Endothelial cell of umbilical vein (primary cell): ENCODE measurements at regions not wholly inside any gene's neighbourhood (a gene's known extent, or its start where the extent isn't known, plus 50 kb on each side); places are given as distances from the start of the nearest gene placed in this dataset.

Experiments used
- BruUV-seq: library from RNA; stranded (reverse); fragments of 400-500 nt; replicated peaks from 2 replicates; lab custom pipeline; 2021; lab: Mats Ljungman, UMichigan
- CTCF ChIA-PET: fragments of 300-600, 350-600 bp; sonication (Branson Sonifier 250); formaldehyde crosslinking; loops from one replicate; lab custom pipeline; 2021; ENCODE audit warnings: antibody characterized with exemption, inconsistent platforms; lab: Charles Lee
- POLR2A ChIA-PET: fragments of 300-600, 350-600 bp; sonication (Branson Sonifier 250); formaldehyde crosslinking; loops from one replicate; lab custom pipeline; 2021; ENCODE audit warnings: antibody characterized with exemption, inconsistent platforms; lab: Charles Lee
- DNase-seq: peaks from one replicate; pipeline ENCODE4 v3.0.0-alpha.2; 2011; ENCODE audit warnings: low read depth, low spot score
- FAIRE-seq: peaks from 2 replicates; lab custom pipeline; 2011; peaks lifted over from hg19 to GRCh38; lab: Jason Lieb, UNC
- H2AFZ ChIP-seq: 2 replicates; pipeline ENCODE4 v1.6.0; 2012; ENCODE audit warnings: low read depth, low read length, control low read depth, inconsistent platforms
- H3K27ac ChIP-seq: 2 replicates; pipeline ENCODE4 v1.5.1; 2011; ENCODE audit warnings: low read depth, mild to moderate bottlenecking, control low read depth, low read length, moderate library complexity; ENCODE audit not compliant: insufficient read depth
- H3K27me3 ChIP-seq, 2 experiments: 2 replicates each; pipeline versions ENCODE4 v1.6.0 to v1.6.1; 2011; ENCODE audit warnings: low read length in 2 of 2, mixed read lengths in 1 of 2; ENCODE audit not compliant: control insufficient read depth in 2 of 2, insufficient read depth in 2 of 2
- H3K36me3 ChIP-seq, 2 experiments: 2 replicates in 1 of 2; 3 replicates in 1 of 2; pipeline ENCODE4 v1.5.1; 2011; ENCODE audit warnings: low read length in 2 of 2, mild to moderate bottlenecking in 1 of 2, moderate library complexity in 1 of 2; ENCODE audit not compliant: control insufficient read depth in 2 of 2, insufficient read depth in 2 of 2; ENCODE audit errors: extremely low read depth in 1 of 2
- H3K4me1 ChIP-seq: 3 replicates; pipeline ENCODE4 v1.5.1; 2011; ENCODE audit warnings: mild to moderate bottlenecking, low read length; ENCODE audit not compliant: control insufficient read depth, insufficient read depth; ENCODE audit errors: extremely low read depth
- H3K4me2 ChIP-seq: 2 replicates; pipeline ENCODE4 v1.6.1; 2011; ENCODE audit warnings: low read length, control low read depth, mixed read lengths; ENCODE audit not compliant: insufficient read depth
- H3K4me3 ChIP-seq, 3 experiments: fragments of 200-600 bp in 1 of 3; sonication (generic), shearing (Covaris generic) in 1 of 3; replicated peaks in 1 of 3; 2 replicates each; pipeline ENCODE4 v1.5.1; 2011 to 2016; ENCODE audit warnings: control low read depth in 3 of 3, low read length in 3 of 3, mild to moderate bottlenecking in 2 of 3, inconsistent platforms in 1 of 3, low read depth in 1 of 3, moderate library complexity in 1 of 3; ENCODE audit not compliant: insufficient read depth in 1 of 3
- H3K79me2 ChIP-seq: 2 replicates; pipeline ENCODE4 v1.6.0; 2012; ENCODE audit warnings: low read length, inconsistent platforms; ENCODE audit not compliant: control insufficient read depth, insufficient read depth
- H3K9ac ChIP-seq: replicated peaks from 2 replicates; pipeline ENCODE3; 2011; ENCODE audit warnings: low read length, control low read depth; ENCODE audit not compliant: insufficient read depth; ENCODE audit errors: extremely low read depth
- H3K9me1 ChIP-seq: replicated peaks from 3 replicates; pipeline ENCODE4 v1.6.0; 2011; ENCODE audit warnings: mild to moderate bottlenecking, low read length; ENCODE audit not compliant: control insufficient read depth, insufficient read depth; ENCODE audit errors: extremely low read depth
- H3K9me3 ChIP-seq: replicated peaks from 2 replicates; pipeline ENCODE4 v1.5.1; 2012; ENCODE audit warnings: low read length, inconsistent platforms; ENCODE audit not compliant: control insufficient read depth, insufficient read depth
- H4K20me1 ChIP-seq: replicated peaks from 2 replicates; pipeline ENCODE3; 2011; ENCODE audit warnings: mild to moderate bottlenecking, low read length; ENCODE audit not compliant: control insufficient read depth, insufficient read depth; ENCODE audit errors: extremely low read depth
- CTCF ChIP-seq, 2 donors: IDR thresholded peaks; 1 replicate in 1 of 2; 2 replicates in 1 of 2; pipeline ENCODE4 v1.5.1; 2011; ENCODE audit warnings: low read length in 2 of 2, mild to moderate bottlenecking in 2 of 2, moderate library complexity in 2 of 2, control low read depth in 1 of 2, inconsistent platforms in 1 of 2, low read depth in 1 of 2; ENCODE audit not compliant: insufficient read depth in 1 of 2; ENCODE audit errors: extremely low read depth in 1 of 2
- EZH2 ChIP-seq: IDR thresholded peaks from 2 replicates; pipeline ENCODE4 v1.6.1; 2012; ENCODE audit warnings: borderline replicate concordance, low read depth, mild to moderate bottlenecking, moderate library complexity, low read length, inconsistent platforms; ENCODE audit not compliant: severe bottlenecking
- FOS ChIP-seq: IDR thresholded peaks from 2 replicates; pipeline ENCODE4 v1.6.1; 2011; ENCODE audit warnings: mild to moderate bottlenecking, low read length, moderate library complexity, borderline replicate concordance; ENCODE audit not compliant: insufficient read depth
- GATA2 ChIP-seq: IDR thresholded peaks from 2 replicates; pipeline ENCODE4 v1.7.0; 2011; ENCODE audit warnings: low read depth, mild to moderate bottlenecking, moderate library complexity, mixed read lengths, low read length; ENCODE audit not compliant: insufficient read length, insufficient read depth
- MAX ChIP-seq: IDR thresholded peaks from 2 replicates; pipeline ENCODE4 v1.6.1; 2011; ENCODE audit not compliant: insufficient read depth, insufficient read length
- POLR2A ChIP-seq: IDR thresholded peaks from 2 replicates; pipeline ENCODE4 v1.6.1; 2012; ENCODE audit warnings: low read depth, mild to moderate bottlenecking, control low read depth, low read length
- dilution Hi-C: fragments of 300-500 bp; cut with MboI; formaldehyde crosslinking; loops from one replicate; pipeline ENCODE4 v1.15.0; 2019; ENCODE audit warnings: low sequenced_read_pairs; ENCODE audit not compliant: extremely low pct_ligation_motif_present
- intact Hi-C: fragments of 100-400 bp; cut with micrococcal nuclease; formaldehyde crosslinking; loops from one replicate; pipeline ENCODE4 v1.10.0; 2022

- no peak overlapping the region for H2AFZ ChIP-seq
- no peaks in the 10 kb centered on the region for H3K4me1 ChIP-seq
- H3K79me2 ChIP-seq = no peaks in the 10 kb centered on the region
- FAIRE-seq = no peak
- BruUV-seq = no TSS peak
- H3K9ac ChIP-seq = no peak overlapping the region
- dilution Hi-C loops = no loop called here
- H3K4me3 ChIP-seq = no peak overlapping the region
- no peaks in the 10 kb centered on the region for H3K9me3 ChIP-seq
- no peaks in the 10 kb centered on the region for H3K9me1 ChIP-seq
- intact Hi-C loops = no loop called here
- POLR2A ChIA-PET = no interaction called here
- no peaks in the 10 kb centered on the region for H3K36me3 ChIP-seq
- no peak for DNase-seq
- H3K27ac ChIP-seq = no peak overlapping the region
- no peak overlapping the region for H3K4me2 ChIP-seq
- CTCF ChIA-PET = no interaction called here
- H4K20me1 ChIP-seq = no peaks in the 10 kb centered on the region
- TF ChIP-seq GATA2 (no peak), CTCF (IDR thresholded peaks at IDR 0.05; ENCODE audit: extremely low read depth in 1 of 2, insufficient read depth in 1 of 2, low read depth in 1 of 2, low read length in 2 of 2) (no peak), FOS (no peak), POLR2A (no peak)
- no peaks in the 10 kb centered on the region for H3K27me3 ChIP-seq
Observed at GRCh38 chr18:4831791-4832375, 365.2 kb downstream of the AKAIN1 start.

DNA sequence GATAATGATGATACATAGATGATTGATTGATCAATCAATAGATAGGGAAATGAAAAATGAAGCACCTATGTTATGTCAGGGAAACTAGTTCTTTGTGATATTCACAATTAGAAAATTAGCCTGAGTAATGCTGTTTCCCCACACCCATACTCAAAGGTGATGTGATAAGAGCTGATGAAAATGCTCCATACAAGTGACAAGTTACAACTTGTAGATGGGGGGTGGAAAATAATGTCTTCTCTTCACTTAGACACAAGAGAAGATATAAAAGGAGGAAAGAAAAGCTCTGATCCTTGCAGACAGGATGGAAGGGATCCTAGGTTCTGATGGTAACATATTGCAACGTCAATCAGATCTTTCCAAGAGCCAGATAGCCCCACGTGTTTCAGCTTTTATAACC lies 365.9 kb downstream of the AKAIN1 start:
- Histone ChIP-seq H3K4me2 (no peak overlapping the region), H4K20me1 (no peaks in the 10 kb centered on the region), H3K4me1 (no peaks in the 10 kb centered on the region), H2AFZ (no peak overlapping the region), H3K9me3 (no peaks in the 10 kb centered on the region), H3K4me3 (no peak overlapping the region), H3K27me3 (no peaks in the 10 kb centered on the region), H3K79me2 (no peaks in the 10 kb centered on the region), H3K27ac (no peak overlapping the region), H3K9ac (no peak overlapping the region), H3K36me3 (no peaks in the 10 kb centered on the region), H3K9me1 (no peaks in the 10 kb centered on the region)
- ChIA-PET CTCF (no interaction called here), POLR2A (no interaction called here)
- intact Hi-C loops (no loop called here), dilution Hi-C loops (no loop called here)
- no peak for DNase-seq
- TF ChIP-seq CTCF (IDR thresholded peaks at IDR 0.05; ENCODE audit: extremely low read depth in 1 of 2, insufficient read depth in 1 of 2, low read depth in 1 of 2, low read length in 2 of 2) = no peak
- no peak for TF ChIP-seq FOS
- TF ChIP-seq MAX = no peak
- no peak for TF ChIP-seq EZH2
- TF ChIP-seq GATA2 = no peak
- no TSS peak for BruUV-seq
- no peak for FAIRE-seq
